CD14-positive monocyte (primary cell): ENCODE measurements at regions not wholly inside any gene's neighbourhood (a gene's known extent, or its start where the extent isn't known, plus 50 kb on each side); places are given as distances from the start of the nearest gene placed in this dataset.

Experiments
- DNase-seq, 3 donors: peaks; one replicate each; pipeline ENCODE4 v3.0.0-alpha.2; 2011 to 2022
- H2AFZ ChIP-seq: 2 replicates; pipeline ENCODE4 v1.6.0; 2012; ENCODE audit warnings: mild to moderate bottlenecking, low read depth, low read length, inconsistent platforms; ENCODE audit not compliant: insufficient read depth, poor library complexity, severe bottlenecking
- H3K27ac ChIP-seq, 2 donors: 1 replicate in 1 of 2; 2 replicates in 1 of 2; pipeline ENCODE4 v1.5.1; 2012 to 2013; ENCODE audit warnings: low read length in 2 of 2, control low read depth in 1 of 2, inconsistent platforms in 1 of 2, low read depth in 1 of 2, mild to moderate bottlenecking in 1 of 2
- H3K27me3 ChIP-seq, 2 donors: one replicate each; pipeline versions ENCODE4 v1.6.0 to v1.6.1; 2011 to 2013; ENCODE audit warnings: low read length in 2 of 2; ENCODE audit not compliant: control insufficient read depth in 2 of 2, insufficient read depth in 2 of 2
- H3K36me3 ChIP-seq, 2 donors: replicated peaks in 1 of 2; 1 replicate in 1 of 2; 2 replicates in 1 of 2; pipeline versions ENCODE4 v1.5.1 to v1.6.1; 2012 to 2013; ENCODE audit warnings: low read length in 2 of 2, control low read depth in 1 of 2, inconsistent platforms in 1 of 2, mild to moderate bottlenecking in 1 of 2; ENCODE audit not compliant: insufficient read depth in 2 of 2, control insufficient read depth in 1 of 2
- H3K4me1 ChIP-seq, 2 donors: 1 replicate in 1 of 2; 2 replicates in 1 of 2; pipeline versions ENCODE4 v1.5.1 to v1.6.1; 2012 to 2013; ENCODE audit warnings: low read length in 2 of 2, control low read depth in 1 of 2, inconsistent platforms in 1 of 2, mild to moderate bottlenecking in 1 of 2, moderate library complexity in 1 of 2; ENCODE audit not compliant: insufficient read depth in 2 of 2, control insufficient read depth in 1 of 2
- H3K4me2 ChIP-seq: replicated peaks from 2 replicates; pipeline ENCODE3; 2012; ENCODE audit warnings: low read length, moderate library complexity, mild to moderate bottlenecking; ENCODE audit not compliant: poor library complexity, severe bottlenecking; ENCODE audit errors: extremely low read depth
- H3K4me3 ChIP-seq, 3 experiments: fragments of 200-600 bp in 1 of 3; sonication (generic) in 1 of 3; replicated peaks in 1 of 3; 1 replicate in 2 of 3; 2 replicates in 1 of 3; pipeline ENCODE4 v1.5.1; 2011 to 2013; ENCODE audit warnings: low read length in 3 of 3, mild to moderate bottlenecking in 3 of 3, control low read depth in 2 of 3, low read depth in 2 of 3, inconsistent platforms in 1 of 3, moderate library complexity in 1 of 3
- H3K79me2 ChIP-seq: 2 replicates; pipeline ENCODE4 v1.6.0; 2012; ENCODE audit warnings: mild to moderate bottlenecking, control low read depth, inconsistent platforms, low read length, moderate library complexity; ENCODE audit not compliant: insufficient read depth
- H3K9ac ChIP-seq: 2 replicates; pipeline ENCODE4 v1.6.0; 2017; ENCODE audit warnings: low read length, mild to moderate bottlenecking; ENCODE audit not compliant: insufficient read depth, poor library complexity, severe bottlenecking
- H3K9me3 ChIP-seq, 2 donors: replicated peaks in 1 of 2; 1 replicate in 1 of 2; 2 replicates in 1 of 2; pipeline versions ENCODE4 v1.5.1 to v1.6.1; 2012 to 2013; ENCODE audit warnings: low read length in 2 of 2, control low read depth in 1 of 2; ENCODE audit not compliant: control insufficient read depth in 1 of 2, insufficient read depth in 1 of 2
- H4K20me1 ChIP-seq: 2 replicates; pipeline ENCODE4 v1.6.0; 2012; ENCODE audit warnings: mild to moderate bottlenecking, low read length, control low read depth, moderate library complexity; ENCODE audit not compliant: insufficient read depth
- H3K27ac Mint-ChIP-seq, 7 donors: one replicate each; pipeline ENCODE4 v1.8.0; 2020; ENCODE audit warnings: mild to moderate bottlenecking in 7 of 7, mixed read lengths in 7 of 7, moderate library complexity in 6 of 7, inconsistent platforms in 2 of 7
- H3K27me3 Mint-ChIP-seq, 3 donors: one replicate each; pipeline ENCODE4 v1.8.0; 2021 to 2022; ENCODE audit warnings: low read depth in 3 of 3, mild to moderate bottlenecking in 3 of 3, mixed read lengths in 3 of 3, moderate library complexity in 3 of 3, inconsistent platforms in 1 of 3
- H3K36me3 Mint-ChIP-seq, 2 donors: one replicate each; pipeline ENCODE4 v1.8.0; 2020; ENCODE audit warnings: mixed read lengths in 2 of 2, inconsistent platforms in 1 of 2, mild to moderate bottlenecking in 1 of 2
- H3K4me1 Mint-ChIP-seq: one replicate; pipeline ENCODE4 v1.8.0; 2020; ENCODE audit warnings: mild to moderate bottlenecking, mixed read lengths
- H3K4me3 Mint-ChIP-seq, 2 donors: one replicate each; pipeline ENCODE4 v1.8.0; 2020; ENCODE audit warnings: mild to moderate bottlenecking in 2 of 2, mixed read lengths in 2 of 2, moderate library complexity in 1 of 2
- H3K9me3 Mint-ChIP-seq, 7 donors: one replicate each; pipeline ENCODE4 v1.8.0; 2020 to 2022; ENCODE audit warnings: mixed read lengths in 7 of 7, mild to moderate bottlenecking in 6 of 7, moderate library complexity in 6 of 7, inconsistent platforms in 2 of 7
- CTCF ChIP-seq: fragments of 200-600 bp; IDR thresholded peaks from one replicate; pipeline ENCODE4 v1.8.0; 2022; ENCODE audit warnings: antibody characterized with exemption, mild to moderate bottlenecking
- WGBS: methylation state at CpG from one replicate; pipeline ENCODE4 v1.1.5; 2013; ENCODE audit warnings: missing lambda C conversion rate; ENCODE audit not compliant: insufficient coverage; 5-methylcytosine and 5-hydroxymethylcytosine counted together
- intact Hi-C, 2 donors: fragments of 100-400 bp; cut with micrococcal nuclease; formaldehyde crosslinking; loops; one replicate each; pipeline versions ENCODE4 v1.15.0 to v1.15.1; 2023

- no peaks in the 10 kb centered on the region for H3K36me3 Mint-ChIP-seq
- Histone ChIP-seq H4K20me1 (no peaks in the 10 kb centered on the region), H2AFZ (no peak overlapping the region), H3K4me3 (no peak overlapping the region), H3K4me1 (no peaks in the 10 kb centered on the region), H3K27ac (no peak overlapping the region), H3K9me3 (no peaks in the 10 kb centered on the region), H3K4me2 (no peak overlapping the region), H3K27me3 (no peaks in the 10 kb centered on the region), H3K79me2 (no peaks in the 10 kb centered on the region), H3K9ac (no peak overlapping the region), H3K36me3 (no peaks in the 10 kb centered on the region)
- intact Hi-C loops, result no loop called here
- no peak for DNase-seq
- H3K4me1 Mint-ChIP-seq, result no peaks in the 10 kb centered on the region
- H3K4me3 Mint-ChIP-seq, result no peak overlapping the region
- WGBS, result 90% methylated on average over 13 of the region's 17 CpGs
- no peak for TF ChIP-seq CTCF
- peaks cover 3 to 10% (median 10%) of the 10 kb centered on the region in 3 donors for H3K27me3 Mint-ChIP-seq
- peaks cover 4 to 29% (median 16%) of the 10 kb centered on the region in 7 donors for H3K9me3 Mint-ChIP-seq
- peak overlapping the region in 1 of 7 donors; percentile 21 for H3K27ac Mint-ChIP-seq
These were observed 63.4 kb upstream of the ZNF354B start for GRCh38 chr5:178796165-178796945.

GRCh38 chr5:178794433-178794832 is 64.0 kb upstream of the ZNF354A start:
- H3K9me3 Mint-ChIP-seq, result peaks cover 2 to 16% (median 7%) of the 10 kb centered on the region in 7 donors
- Histone ChIP-seq H3K4me3 (no peak overlapping the region), H3K27me3 (no peaks in the 10 kb centered on the region), H3K36me3 (no peaks in the 10 kb centered on the region), H3K27ac (no peak overlapping the region), H3K4me1 (peaks cover 8 to 13% of the 10 kb centered on the region in 2 donors), H3K4me2 (no peak overlapping the region), H3K79me2 (no peaks in the 10 kb centered on the region), H3K9me3 (no peaks in the 10 kb centered on the region), H3K9ac (no peak overlapping the region), H4K20me1 (no peaks in the 10 kb centered on the region), H2AFZ (no peak overlapping the region)
- H3K36me3 Mint-ChIP-seq, result no peaks in the 10 kb centered on the region
- H3K27me3 Mint-ChIP-seq, result peaks cover 8 to 11% (median 10%) of the 10 kb centered on the region in 3 donors
- H3K27ac Mint-ChIP-seq, result no peak overlapping the region
- no peak for TF ChIP-seq CTCF
- intact Hi-C loops, result no loop called here
- no peak overlapping the region for H3K4me3 Mint-ChIP-seq
- no peak for DNase-seq
- 95% methylated on average over 15 of the region's 16 CpGs for WGBS
- H3K4me1 Mint-ChIP-seq, result peaks cover 17% of the 10 kb centered on the region
